Endothelial cell of umbilical vein (primary cell): ENCODE measurements at regions not wholly inside any gene's neighbourhood (a gene's known extent, or its start where the extent isn't known, plus 50 kb on each side); places are given as distances from the start of the nearest gene placed in this dataset.

Experiments used
- BruUV-seq: library from RNA; stranded (reverse); fragments of 400-500 nt; replicated peaks from 2 replicates; lab custom pipeline; 2021; lab: Mats Ljungman, UMichigan
- CTCF ChIA-PET: fragments of 300-600, 350-600 bp; sonication (Branson Sonifier 250); formaldehyde crosslinking; loops from one replicate; lab custom pipeline; 2021; ENCODE audit warnings: antibody characterized with exemption, inconsistent platforms; lab: Charles Lee
- POLR2A ChIA-PET: fragments of 300-600, 350-600 bp; sonication (Branson Sonifier 250); formaldehyde crosslinking; loops from one replicate; lab custom pipeline; 2021; ENCODE audit warnings: antibody characterized with exemption, inconsistent platforms; lab: Charles Lee
- DNase-seq: peaks from one replicate; pipeline ENCODE4 v3.0.0-alpha.2; 2011; ENCODE audit warnings: low read depth, low spot score
- FAIRE-seq: peaks from 2 replicates; lab custom pipeline; 2011; peaks lifted over from hg19 to GRCh38; lab: Jason Lieb, UNC
- H2AFZ ChIP-seq: 2 replicates; pipeline ENCODE4 v1.6.0; 2012; ENCODE audit warnings: low read depth, low read length, control low read depth, inconsistent platforms
- H3K27ac ChIP-seq: 2 replicates; pipeline ENCODE4 v1.5.1; 2011; ENCODE audit warnings: low read depth, mild to moderate bottlenecking, control low read depth, low read length, moderate library complexity; ENCODE audit not compliant: insufficient read depth
- H3K27me3 ChIP-seq, 2 experiments: 2 replicates each; pipeline versions ENCODE4 v1.6.0 to v1.6.1; 2011; ENCODE audit warnings: low read length in 2 of 2, mixed read lengths in 1 of 2; ENCODE audit not compliant: control insufficient read depth in 2 of 2, insufficient read depth in 2 of 2
- H3K36me3 ChIP-seq, 2 experiments: 2 replicates in 1 of 2; 3 replicates in 1 of 2; pipeline ENCODE4 v1.5.1; 2011; ENCODE audit warnings: low read length in 2 of 2, mild to moderate bottlenecking in 1 of 2, moderate library complexity in 1 of 2; ENCODE audit not compliant: control insufficient read depth in 2 of 2, insufficient read depth in 2 of 2; ENCODE audit errors: extremely low read depth in 1 of 2
- H3K4me1 ChIP-seq: 3 replicates; pipeline ENCODE4 v1.5.1; 2011; ENCODE audit warnings: mild to moderate bottlenecking, low read length; ENCODE audit not compliant: control insufficient read depth, insufficient read depth; ENCODE audit errors: extremely low read depth
- H3K4me2 ChIP-seq: 2 replicates; pipeline ENCODE4 v1.6.1; 2011; ENCODE audit warnings: low read length, control low read depth, mixed read lengths; ENCODE audit not compliant: insufficient read depth
- H3K4me3 ChIP-seq, 3 experiments: fragments of 200-600 bp in 1 of 3; sonication (generic), shearing (Covaris generic) in 1 of 3; replicated peaks in 1 of 3; 2 replicates each; pipeline ENCODE4 v1.5.1; 2011 to 2016; ENCODE audit warnings: control low read depth in 3 of 3, low read length in 3 of 3, mild to moderate bottlenecking in 2 of 3, inconsistent platforms in 1 of 3, low read depth in 1 of 3, moderate library complexity in 1 of 3; ENCODE audit not compliant: insufficient read depth in 1 of 3
- H3K79me2 ChIP-seq: 2 replicates; pipeline ENCODE4 v1.6.0; 2012; ENCODE audit warnings: low read length, inconsistent platforms; ENCODE audit not compliant: control insufficient read depth, insufficient read depth
- H3K9ac ChIP-seq: replicated peaks from 2 replicates; pipeline ENCODE3; 2011; ENCODE audit warnings: low read length, control low read depth; ENCODE audit not compliant: insufficient read depth; ENCODE audit errors: extremely low read depth
- H3K9me1 ChIP-seq: replicated peaks from 3 replicates; pipeline ENCODE4 v1.6.0; 2011; ENCODE audit warnings: mild to moderate bottlenecking, low read length; ENCODE audit not compliant: control insufficient read depth, insufficient read depth; ENCODE audit errors: extremely low read depth
- H3K9me3 ChIP-seq: replicated peaks from 2 replicates; pipeline ENCODE4 v1.5.1; 2012; ENCODE audit warnings: low read length, inconsistent platforms; ENCODE audit not compliant: control insufficient read depth, insufficient read depth
- H4K20me1 ChIP-seq: replicated peaks from 2 replicates; pipeline ENCODE3; 2011; ENCODE audit warnings: mild to moderate bottlenecking, low read length; ENCODE audit not compliant: control insufficient read depth, insufficient read depth; ENCODE audit errors: extremely low read depth
- CTCF ChIP-seq, 2 donors: IDR thresholded peaks; 1 replicate in 1 of 2; 2 replicates in 1 of 2; pipeline ENCODE4 v1.5.1; 2011; ENCODE audit warnings: low read length in 2 of 2, mild to moderate bottlenecking in 2 of 2, moderate library complexity in 2 of 2, control low read depth in 1 of 2, inconsistent platforms in 1 of 2, low read depth in 1 of 2; ENCODE audit not compliant: insufficient read depth in 1 of 2; ENCODE audit errors: extremely low read depth in 1 of 2
- EZH2 ChIP-seq: IDR thresholded peaks from 2 replicates; pipeline ENCODE4 v1.6.1; 2012; ENCODE audit warnings: borderline replicate concordance, low read depth, mild to moderate bottlenecking, moderate library complexity, low read length, inconsistent platforms; ENCODE audit not compliant: severe bottlenecking
- FOS ChIP-seq: IDR thresholded peaks from 2 replicates; pipeline ENCODE4 v1.6.1; 2011; ENCODE audit warnings: mild to moderate bottlenecking, low read length, moderate library complexity, borderline replicate concordance; ENCODE audit not compliant: insufficient read depth
- GATA2 ChIP-seq: IDR thresholded peaks from 2 replicates; pipeline ENCODE4 v1.7.0; 2011; ENCODE audit warnings: low read depth, mild to moderate bottlenecking, moderate library complexity, mixed read lengths, low read length; ENCODE audit not compliant: insufficient read length, insufficient read depth
- JUN ChIP-seq: IDR thresholded peaks from 2 replicates; pipeline ENCODE4 v1.6.1; 2011; ENCODE audit warnings: borderline replicate concordance, low read depth; ENCODE audit not compliant: insufficient read length, insufficient read depth
- MAX ChIP-seq: IDR thresholded peaks from 2 replicates; pipeline ENCODE4 v1.6.1; 2011; ENCODE audit not compliant: insufficient read depth, insufficient read length
- MYC ChIP-seq: IDR thresholded peaks from one replicate; pipeline ENCODE4 v1.6.1; 2011; ENCODE audit warnings: mild to moderate bottlenecking, low read depth, low read length
- POLR2A ChIP-seq: IDR thresholded peaks from 2 replicates; pipeline ENCODE4 v1.6.1; 2012; ENCODE audit warnings: low read depth, mild to moderate bottlenecking, control low read depth, low read length
- POLR2AphosphoS5 ChIP-seq: IDR thresholded peaks from 2 replicates; pipeline ENCODE4 v1.6.1; 2012; ENCODE audit warnings: low read depth, mild to moderate bottlenecking, control low read depth, low read length, moderate library complexity; ENCODE audit not compliant: insufficient read depth
- dilution Hi-C: fragments of 300-500 bp; cut with MboI; formaldehyde crosslinking; loops from one replicate; pipeline ENCODE4 v1.15.0; 2019; ENCODE audit warnings: low sequenced_read_pairs; ENCODE audit not compliant: extremely low pct_ligation_motif_present
- intact Hi-C: fragments of 100-400 bp; cut with micrococcal nuclease; formaldehyde crosslinking; loops from one replicate; pipeline ENCODE4 v1.10.0; 2022

- Histone ChIP-seq H3K36me3 (no peaks in the 10 kb centered on the region), H3K27ac (no peak overlapping the region), H4K20me1 (no peaks in the 10 kb centered on the region), H3K9me3 (no peaks in the 10 kb centered on the region), H3K9me1 (no peaks in the 10 kb centered on the region), H3K4me3 (no peak overlapping the region), H3K9ac (no peak overlapping the region), H3K27me3 (no peaks in the 10 kb centered on the region), H3K4me1 (no peaks in the 10 kb centered on the region), H2AFZ (no peak overlapping the region), H3K79me2 (no peaks in the 10 kb centered on the region), H3K4me2 (no peak overlapping the region)
- TF ChIP-seq JUN (no peak), POLR2A (no peak), POLR2AphosphoS5 (no peak)
- dilution Hi-C loops, result no loop called here
- no peak for FAIRE-seq
- no peak for DNase-seq
- intact Hi-C loops, result no loop called here
- ChIA-PET CTCF (no interaction called here), POLR2A (no interaction called here)
- no TSS peak for BruUV-seq
These were observed 548.0 kb downstream of the TBC1D32 start for GRCh38 chr6:120786256-120786655.

GRCh38 chr6:120785459-120786086 is 548.7 kb downstream of the TBC1D32 start:
- no peak overlapping the region for H2AFZ ChIP-seq
- no peak for DNase-seq
- no peaks in the 10 kb centered on the region for H3K4me1 ChIP-seq
- ChIA-PET POLR2A (no interaction called here), CTCF (no interaction called here)
- no peaks in the 10 kb centered on the region for H4K20me1 ChIP-seq
- H3K4me3 ChIP-seq, result no peak overlapping the region
- H3K27ac ChIP-seq, result no peak overlapping the region
- no peaks in the 10 kb centered on the region for H3K9me3 ChIP-seq
- BruUV-seq, result no TSS peak
- intact Hi-C loops, result no loop called here
- H3K36me3 ChIP-seq, result no peaks in the 10 kb centered on the region
- no peaks in the 10 kb centered on the region for H3K27me3 ChIP-seq
- no peak overlapping the region for H3K4me2 ChIP-seq
- H3K79me2 ChIP-seq, result no peaks in the 10 kb centered on the region
- no peak for FAIRE-seq
- H3K9ac ChIP-seq, result no peak overlapping the region
- H3K9me1 ChIP-seq, result no peaks in the 10 kb centered on the region
- no peak for TF ChIP-seq MYC
- TF ChIP-seq EZH2, result no peak
- TF ChIP-seq FOS, result no peak
- TF ChIP-seq POLR2A, result no peak
- TF ChIP-seq GATA2, result no peak
- TF ChIP-seq JUN, result no peak
- no peak for TF ChIP-seq MAX
- TF ChIP-seq CTCF (IDR thresholded peaks at IDR 0.05; ENCODE audit: extremely low read depth in 1 of 2, insufficient read depth in 1 of 2, low read depth in 1 of 2, low read length in 2 of 2), result no peak
- TF ChIP-seq POLR2AphosphoS5, result no peak
- dilution Hi-C loops, result no loop called here
